CD14-positive monocyte (primary cell): ENCODE measurements at regions not wholly inside any gene's neighbourhood (a gene's known extent, or its start where the extent isn't known, plus 50 kb on each side); places are given as distances from the start of the nearest gene placed in this dataset.

ENCODE experiments used
- DNase-seq, 3 donors: peaks; one replicate each; pipeline ENCODE4 v3.0.0-alpha.2; 2011 to 2022
- H2AFZ ChIP-seq: 2 replicates; pipeline ENCODE4 v1.6.0; 2012; ENCODE audit warnings: mild to moderate bottlenecking, low read depth, low read length, inconsistent platforms; ENCODE audit not compliant: insufficient read depth, poor library complexity, severe bottlenecking
- H3K27ac ChIP-seq, 2 donors: 1 replicate in 1 of 2; 2 replicates in 1 of 2; pipeline ENCODE4 v1.5.1; 2012 to 2013; ENCODE audit warnings: low read length in 2 of 2, control low read depth in 1 of 2, inconsistent platforms in 1 of 2, low read depth in 1 of 2, mild to moderate bottlenecking in 1 of 2
- H3K27me3 ChIP-seq, 2 donors: one replicate each; pipeline versions ENCODE4 v1.6.0 to v1.6.1; 2011 to 2013; ENCODE audit warnings: low read length in 2 of 2; ENCODE audit not compliant: control insufficient read depth in 2 of 2, insufficient read depth in 2 of 2
- H3K36me3 ChIP-seq, 2 donors: replicated peaks in 1 of 2; 1 replicate in 1 of 2; 2 replicates in 1 of 2; pipeline versions ENCODE4 v1.5.1 to v1.6.1; 2012 to 2013; ENCODE audit warnings: low read length in 2 of 2, control low read depth in 1 of 2, inconsistent platforms in 1 of 2, mild to moderate bottlenecking in 1 of 2; ENCODE audit not compliant: insufficient read depth in 2 of 2, control insufficient read depth in 1 of 2
- H3K4me1 ChIP-seq, 2 donors: 1 replicate in 1 of 2; 2 replicates in 1 of 2; pipeline versions ENCODE4 v1.5.1 to v1.6.1; 2012 to 2013; ENCODE audit warnings: low read length in 2 of 2, control low read depth in 1 of 2, inconsistent platforms in 1 of 2, mild to moderate bottlenecking in 1 of 2, moderate library complexity in 1 of 2; ENCODE audit not compliant: insufficient read depth in 2 of 2, control insufficient read depth in 1 of 2
- H3K4me2 ChIP-seq: replicated peaks from 2 replicates; pipeline ENCODE3; 2012; ENCODE audit warnings: low read length, moderate library complexity, mild to moderate bottlenecking; ENCODE audit not compliant: poor library complexity, severe bottlenecking; ENCODE audit errors: extremely low read depth
- H3K4me3 ChIP-seq, 3 experiments: fragments of 200-600 bp in 1 of 3; sonication (generic) in 1 of 3; replicated peaks in 1 of 3; 1 replicate in 2 of 3; 2 replicates in 1 of 3; pipeline ENCODE4 v1.5.1; 2011 to 2013; ENCODE audit warnings: low read length in 3 of 3, mild to moderate bottlenecking in 3 of 3, control low read depth in 2 of 3, low read depth in 2 of 3, inconsistent platforms in 1 of 3, moderate library complexity in 1 of 3
- H3K79me2 ChIP-seq: 2 replicates; pipeline ENCODE4 v1.6.0; 2012; ENCODE audit warnings: mild to moderate bottlenecking, control low read depth, inconsistent platforms, low read length, moderate library complexity; ENCODE audit not compliant: insufficient read depth
- H3K9ac ChIP-seq: 2 replicates; pipeline ENCODE4 v1.6.0; 2017; ENCODE audit warnings: low read length, mild to moderate bottlenecking; ENCODE audit not compliant: insufficient read depth, poor library complexity, severe bottlenecking
- H3K9me3 ChIP-seq, 2 donors: replicated peaks in 1 of 2; 1 replicate in 1 of 2; 2 replicates in 1 of 2; pipeline versions ENCODE4 v1.5.1 to v1.6.1; 2012 to 2013; ENCODE audit warnings: low read length in 2 of 2, control low read depth in 1 of 2; ENCODE audit not compliant: control insufficient read depth in 1 of 2, insufficient read depth in 1 of 2
- H4K20me1 ChIP-seq: 2 replicates; pipeline ENCODE4 v1.6.0; 2012; ENCODE audit warnings: mild to moderate bottlenecking, low read length, control low read depth, moderate library complexity; ENCODE audit not compliant: insufficient read depth
- H3K27ac Mint-ChIP-seq, 7 donors: one replicate each; pipeline ENCODE4 v1.8.0; 2020; ENCODE audit warnings: mild to moderate bottlenecking in 7 of 7, mixed read lengths in 7 of 7, moderate library complexity in 6 of 7, inconsistent platforms in 2 of 7
- H3K27me3 Mint-ChIP-seq, 3 donors: one replicate each; pipeline ENCODE4 v1.8.0; 2021 to 2022; ENCODE audit warnings: low read depth in 3 of 3, mild to moderate bottlenecking in 3 of 3, mixed read lengths in 3 of 3, moderate library complexity in 3 of 3, inconsistent platforms in 1 of 3
- H3K36me3 Mint-ChIP-seq, 2 donors: one replicate each; pipeline ENCODE4 v1.8.0; 2020; ENCODE audit warnings: mixed read lengths in 2 of 2, inconsistent platforms in 1 of 2, mild to moderate bottlenecking in 1 of 2
- H3K4me1 Mint-ChIP-seq: one replicate; pipeline ENCODE4 v1.8.0; 2020; ENCODE audit warnings: mild to moderate bottlenecking, mixed read lengths
- H3K4me3 Mint-ChIP-seq, 2 donors: one replicate each; pipeline ENCODE4 v1.8.0; 2020; ENCODE audit warnings: mild to moderate bottlenecking in 2 of 2, mixed read lengths in 2 of 2, moderate library complexity in 1 of 2
- H3K9me3 Mint-ChIP-seq, 7 donors: one replicate each; pipeline ENCODE4 v1.8.0; 2020 to 2022; ENCODE audit warnings: mixed read lengths in 7 of 7, mild to moderate bottlenecking in 6 of 7, moderate library complexity in 6 of 7, inconsistent platforms in 2 of 7
- WGBS: methylation state at CpG from one replicate; pipeline ENCODE4 v1.1.5; 2013; ENCODE audit warnings: missing lambda C conversion rate; ENCODE audit not compliant: insufficient coverage; 5-methylcytosine and 5-hydroxymethylcytosine counted together
- intact Hi-C, 2 donors: fragments of 100-400 bp; cut with micrococcal nuclease; formaldehyde crosslinking; loops; one replicate each; pipeline versions ENCODE4 v1.15.0 to v1.15.1; 2023
- TF ChIP-seq, protein P1 (sequence below): fragments of 200-600 bp; IDR thresholded peaks from one replicate; pipeline ENCODE4 v1.8.0; 2022; ENCODE audit warnings: antibody characterized with exemption, mild to moderate bottlenecking

DNA sequence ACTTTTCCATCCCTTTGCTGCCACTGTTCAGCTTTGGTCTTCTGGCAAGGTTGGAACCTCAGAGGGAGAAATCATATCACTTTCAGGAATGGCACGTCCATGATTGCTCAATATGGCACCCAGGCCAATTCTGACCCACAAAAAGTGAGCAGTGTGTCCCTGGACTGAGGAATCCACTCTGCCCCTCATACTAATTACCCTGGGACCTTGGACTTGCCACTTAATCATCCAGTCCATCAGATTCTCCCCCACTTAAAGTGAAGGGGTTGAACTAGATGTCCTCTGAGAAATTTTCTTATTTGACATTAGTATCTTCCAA is 449.3 kb upstream of the CITED2 start:
- WGBS: 67% methylated on average over 1 of the region's 1 CpG

DNA sequence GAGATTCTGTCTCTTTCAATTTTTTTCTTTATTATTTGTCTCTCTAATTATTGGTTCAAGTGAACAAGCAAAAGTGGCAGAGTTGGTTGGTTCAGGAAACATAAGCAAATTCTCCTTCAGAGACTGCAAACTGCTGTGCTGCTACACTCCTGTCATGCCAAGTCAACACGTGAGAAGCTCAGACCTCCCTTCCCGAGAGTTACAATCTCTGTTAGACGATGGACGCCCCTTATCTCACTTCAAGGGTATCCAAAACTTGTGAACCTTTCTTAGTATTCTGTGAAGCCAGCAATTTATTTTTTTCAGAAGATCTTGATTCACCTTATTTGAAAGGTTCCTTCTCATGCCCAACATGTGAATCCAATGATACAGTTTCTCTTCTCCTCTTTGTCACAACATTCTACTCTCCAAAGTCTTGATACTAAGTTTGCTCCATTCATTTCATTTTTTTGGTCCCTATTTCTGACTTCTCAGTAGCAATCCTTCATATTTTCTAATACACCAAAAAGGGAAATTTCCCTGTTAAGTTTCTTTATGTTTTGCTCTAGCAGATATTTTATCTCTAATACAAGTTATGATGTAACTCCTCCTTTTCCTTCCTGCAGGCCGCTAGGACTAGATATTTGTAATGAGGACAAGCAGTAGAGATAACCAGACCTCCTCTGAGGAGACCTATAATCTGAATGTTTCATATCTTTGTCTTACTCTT is 448.8 kb upstream of the CITED2 start:
- no peak for DNase-seq
- Mint-ChIP-seq H3K4me3 (no peak overlapping the region), H3K27ac (no peak overlapping the region), H3K4me1 (peaks cover 6% of the 10 kb centered on the region), H3K9me3 (peaks cover 0 to 6% (median 0%) of the 10 kb centered on the region in 7 donors), H3K27me3 (no peaks in the 10 kb centered on the region), H3K36me3 (no peaks in the 10 kb centered on the region)
- no peak overlapping the region for H3K9ac ChIP-seq
- 100% methylated on average over 4 of the region's 5 CpGs for WGBS
- TF ChIP-seq, protein P1, sequence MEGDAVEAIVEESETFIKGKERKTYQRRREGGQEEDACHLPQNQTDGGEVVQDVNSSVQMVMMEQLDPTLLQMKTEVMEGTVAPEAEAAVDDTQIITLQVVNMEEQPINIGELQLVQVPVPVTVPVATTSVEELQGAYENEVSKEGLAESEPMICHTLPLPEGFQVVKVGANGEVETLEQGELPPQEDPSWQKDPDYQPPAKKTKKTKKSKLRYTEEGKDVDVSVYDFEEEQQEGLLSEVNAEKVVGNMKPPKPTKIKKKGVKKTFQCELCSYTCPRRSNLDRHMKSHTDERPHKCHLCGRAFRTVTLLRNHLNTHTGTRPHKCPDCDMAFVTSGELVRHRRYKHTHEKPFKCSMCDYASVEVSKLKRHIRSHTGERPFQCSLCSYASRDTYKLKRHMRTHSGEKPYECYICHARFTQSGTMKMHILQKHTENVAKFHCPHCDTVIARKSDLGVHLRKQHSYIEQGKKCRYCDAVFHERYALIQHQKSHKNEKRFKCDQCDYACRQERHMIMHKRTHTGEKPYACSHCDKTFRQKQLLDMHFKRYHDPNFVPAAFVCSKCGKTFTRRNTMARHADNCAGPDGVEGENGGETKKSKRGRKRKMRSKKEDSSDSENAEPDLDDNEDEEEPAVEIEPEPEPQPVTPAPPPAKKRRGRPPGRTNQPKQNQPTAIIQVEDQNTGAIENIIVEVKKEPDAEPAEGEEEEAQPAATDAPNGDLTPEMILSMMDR: no peak
- H3K9me3 ChIP-seq: no peaks in the 10 kb centered on the region
- H3K27me3 ChIP-seq: no peaks in the 10 kb centered on the region
- H3K27ac ChIP-seq: no peak overlapping the region
- no peak overlapping the region for H3K4me2 ChIP-seq
- intact Hi-C loops: loop anchor here in 1 of 2 donors (5.0 kb wide), 1 partner anchor 131 kb away; no protein-coding TSS in a partner anchor
- H3K4me1 ChIP-seq: no peaks in the 10 kb centered on the region
- no peaks in the 10 kb centered on the region for H3K36me3 ChIP-seq
- no peaks in the 10 kb centered on the region for H4K20me1 ChIP-seq
- no peak overlapping the region for H3K4me3 ChIP-seq
- H2AFZ ChIP-seq: peak overlapping the region; percentile 3
- no peaks in the 10 kb centered on the region for H3K79me2 ChIP-seq

More for the DNA sequence above, 449.3 kb upstream of the CITED2 start:
- no peaks in the 10 kb centered on the region for H3K4me1 ChIP-seq
- H4K20me1 ChIP-seq: no peaks in the 10 kb centered on the region
- no peaks in the 10 kb centered on the region for H3K27me3 Mint-ChIP-seq
- peaks cover 0 to 6% (median 0%) of the 10 kb centered on the region in 7 donors for H3K9me3 Mint-ChIP-seq
- no peak overlapping the region for H2AFZ ChIP-seq
- no peak overlapping the region for H3K9ac ChIP-seq
- no peak overlapping the region for H3K4me3 ChIP-seq
- intact Hi-C loops: loop anchor here in 1 of 2 donors (5.0 kb wide), 1 partner anchor 131 kb away; no protein-coding TSS in a partner anchor
- no peaks in the 10 kb centered on the region for H3K36me3 Mint-ChIP-seq
- TF ChIP-seq, protein P1: no peak
- H3K27me3 ChIP-seq: no peaks in the 10 kb centered on the region
- H3K79me2 ChIP-seq: no peaks in the 10 kb centered on the region
- H3K36me3 ChIP-seq: no peaks in the 10 kb centered on the region
- H3K9me3 ChIP-seq: no peaks in the 10 kb centered on the region
- H3K4me3 Mint-ChIP-seq: no peak overlapping the region
- no peak overlapping the region for H3K4me2 ChIP-seq
- H3K27ac Mint-ChIP-seq: no peak overlapping the region
- peaks cover 6% of the 10 kb centered on the region for H3K4me1 Mint-ChIP-seq
- no peak for DNase-seq
- no peak overlapping the region for H3K27ac ChIP-seq
